ENCODE measurements at regions not wholly inside any gene's neighbourhood (a gene's known extent, or its start where the extent isn't known, plus 50 kb on each side); places are given as distances from the start of the nearest gene placed in this dataset.
A peak's percentile ranks its signal among the peaks of the same experiment; 100 is the strongest.

GRCh38 chr6:120096696-120097260 is 747.2 kb upstream of the MAN1A1 start (continued):
- TF ChIP-seq ZNF232 (CRISPR knock-in tag; IDR thresholded peaks at IDR 0.05): no peak
- no peak for TF ChIP-seq AFF4 (CRISPR knock-in tag; IDR thresholded peaks at IDR 0.05; ENCODE audit: borderline replicate concordance)
- no peak for TF ChIP-seq SP1 (CRISPR knock-in tag; conservative IDR thresholded peaks at IDR 0.05)

GRCh38 chr6:120083186-120083585 is 733.6 kb upstream of the MAN1A1 start:
- Mint-ChIP-seq H3K9me3 (peaks cover 13% of the 10 kb centered on the region; the same call in 1 of the 2 replicates), H3K27me3 (ENCODE audit: low read depth) (no peaks in the 10 kb centered on the region; the same call in 1 of the 2 replicates), H3K36me3 (no peaks in the 10 kb centered on the region), H3K4me1 (no peaks in the 10 kb centered on the region), H3K4me3 (no peak overlapping the region), H3K27ac (no peak overlapping the region)
- ChIA-PET POLR2A (no interaction called here), CTCF (no interaction called here)
- no peak for TF ChIP-seq NR3C1 (CRISPR knock-in tag; conservative IDR thresholded peaks at IDR 0.05; ENCODE audit: low read depth)
- no peak for ATAC-seq
- no peak for DNase-seq (ENCODE audit: low spot score)

- Mint-ChIP-seq H3K9me3 (no peaks in the 10 kb centered on the region), H3K36me3 (no peaks in the 10 kb centered on the region), H3K4me3 (no peak overlapping the region), H3K27me3 (ENCODE audit: low read depth) (no peaks in the 10 kb centered on the region), H3K4me1 (no peaks in the 10 kb centered on the region), H3K27ac (no peak overlapping the region)
- DNase-seq (ENCODE audit: low spot score) (peak; percentile 28), ATAC-seq (peak; percentile 100)
- POLR2A ChIA-PET: no interaction called here
- CTCF ChIA-PET: interaction anchor here (0.9 to 1.1 kb wide), 4 partner anchors 10 to 335 kb away, joined by 3 to 9 read pairs (median 5); no protein-coding TSS in a partner anchor
- no peak for TF ChIP-seq MXD4 (CRISPR knock-in tag; IDR thresholded peaks at IDR 0.05; ENCODE audit: borderline replicate concordance)
- no peak for TF ChIP-seq ZNF532 (CRISPR knock-in tag; IDR thresholded peaks at IDR 0.05; ENCODE audit: borderline replicate concordance)
- TF ChIP-seq ERG (CRISPR knock-in tag; IDR thresholded peaks at IDR 0.05): no peak
- no peak for TF ChIP-seq E2F5 (CRISPR knock-in tag; IDR thresholded peaks at IDR 0.05)
- no peak for TF ChIP-seq CDX4 (CRISPR knock-in tag; IDR thresholded peaks at IDR 0.05; ENCODE audit: borderline replicate concordance)
- TF ChIP-seq ZMAT4 (CRISPR knock-in tag; IDR thresholded peaks at IDR 0.05): no peak
- TF ChIP-seq MAX (CRISPR knock-in tag; IDR thresholded peaks at IDR 0.05): no peak
- no peak for TF ChIP-seq ATF6 (CRISPR knock-in tag; IDR thresholded peaks at IDR 0.05)
- TF ChIP-seq CTCF (IDR thresholded peaks at IDR 0.05): no peak
- TF ChIP-seq JUN (CRISPR knock-in tag; IDR thresholded peaks at IDR 0.05): no peak
- no peak for TF ChIP-seq ZNF121 (CRISPR knock-in tag; IDR thresholded peaks at IDR 0.05)
Measured at GRCh38 chr6:120077489-120077888, 727.9 kb upstream of the MAN1A1 start.
